ENCODE measurements at regions not wholly inside any gene's neighbourhood (a gene's known extent, or its start where the extent isn't known, plus 50 kb on each side); places are given as distances from the start of the nearest gene placed in this dataset.

GRCh38 chr4:60155088-60155487 lies 1045.0 kb upstream of the ADGRL3 start:
- no peak for FAIRE-seq
- in situ Hi-C loops (cut with MboI) (no loop called here), intact Hi-C loops (cut with micrococcal nuclease; ENCODE audit: unreplicated experiment) (no loop called here)
- no peak for TF ChIP-seq BCL3 (IDR thresholded peaks at IDR 0.05; ENCODE audit: borderline replicate concordance, insufficient read depth, low read depth, low read length, poor library complexity, severe bottlenecking)
- no peak for TF ChIP-seq SMC3 (IDR thresholded peaks at IDR 0.05; ENCODE audit: borderline replicate concordance, low read length)
- TF ChIP-seq PAX5 (IDR thresholded peaks at IDR 0.05; ENCODE audit: borderline replicate concordance, low read depth, low read length): no peak
- TF ChIP-seq STAT1 (conservative IDR thresholded peaks at IDR 0.05): no peak
- no peak for TF ChIP-seq ZNF207 (IDR thresholded peaks at IDR 0.05; ENCODE audit: borderline replicate concordance)
- no peak for TF ChIP-seq SREBF1 (IDR thresholded peaks at IDR 0.05; ENCODE audit: low read length)
- TF ChIP-seq, protein P1, sequence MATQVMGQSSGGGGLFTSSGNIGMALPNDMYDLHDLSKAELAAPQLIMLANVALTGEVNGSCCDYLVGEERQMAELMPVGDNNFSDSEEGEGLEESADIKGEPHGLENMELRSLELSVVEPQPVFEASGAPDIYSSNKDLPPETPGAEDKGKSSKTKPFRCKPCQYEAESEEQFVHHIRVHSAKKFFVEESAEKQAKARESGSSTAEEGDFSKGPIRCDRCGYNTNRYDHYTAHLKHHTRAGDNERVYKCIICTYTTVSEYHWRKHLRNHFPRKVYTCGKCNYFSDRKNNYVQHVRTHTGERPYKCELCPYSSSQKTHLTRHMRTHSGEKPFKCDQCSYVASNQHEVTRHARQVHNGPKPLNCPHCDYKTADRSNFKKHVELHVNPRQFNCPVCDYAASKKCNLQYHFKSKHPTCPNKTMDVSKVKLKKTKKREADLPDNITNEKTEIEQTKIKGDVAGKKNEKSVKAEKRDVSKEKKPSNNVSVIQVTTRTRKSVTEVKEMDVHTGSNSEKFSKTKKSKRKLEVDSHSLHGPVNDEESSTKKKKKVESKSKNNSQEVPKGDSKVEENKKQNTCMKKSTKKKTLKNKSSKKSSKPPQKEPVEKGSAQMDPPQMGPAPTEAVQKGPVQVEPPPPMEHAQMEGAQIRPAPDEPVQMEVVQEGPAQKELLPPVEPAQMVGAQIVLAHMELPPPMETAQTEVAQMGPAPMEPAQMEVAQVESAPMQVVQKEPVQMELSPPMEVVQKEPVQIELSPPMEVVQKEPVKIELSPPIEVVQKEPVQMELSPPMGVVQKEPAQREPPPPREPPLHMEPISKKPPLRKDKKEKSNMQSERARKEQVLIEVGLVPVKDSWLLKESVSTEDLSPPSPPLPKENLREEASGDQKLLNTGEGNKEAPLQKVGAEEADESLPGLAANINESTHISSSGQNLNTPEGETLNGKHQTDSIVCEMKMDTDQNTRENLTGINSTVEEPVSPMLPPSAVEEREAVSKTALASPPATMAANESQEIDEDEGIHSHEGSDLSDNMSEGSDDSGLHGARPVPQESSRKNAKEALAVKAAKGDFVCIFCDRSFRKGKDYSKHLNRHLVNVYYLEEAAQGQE (IDR thresholded peaks at IDR 0.05; ENCODE audit: low read depth, low read length): no peak
- TF ChIP-seq, protein P2, sequence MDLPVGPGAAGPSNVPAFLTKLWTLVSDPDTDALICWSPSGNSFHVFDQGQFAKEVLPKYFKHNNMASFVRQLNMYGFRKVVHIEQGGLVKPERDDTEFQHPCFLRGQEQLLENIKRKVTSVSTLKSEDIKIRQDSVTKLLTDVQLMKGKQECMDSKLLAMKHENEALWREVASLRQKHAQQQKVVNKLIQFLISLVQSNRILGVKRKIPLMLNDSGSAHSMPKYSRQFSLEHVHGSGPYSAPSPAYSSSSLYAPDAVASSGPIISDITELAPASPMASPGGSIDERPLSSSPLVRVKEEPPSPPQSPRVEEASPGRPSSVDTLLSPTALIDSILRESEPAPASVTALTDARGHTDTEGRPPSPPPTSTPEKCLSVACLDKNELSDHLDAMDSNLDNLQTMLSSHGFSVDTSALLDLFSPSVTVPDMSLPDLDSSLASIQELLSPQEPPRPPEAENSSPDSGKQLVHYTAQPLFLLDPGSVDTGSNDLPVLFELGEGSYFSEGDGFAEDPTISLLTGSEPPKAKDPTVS (IDR thresholded peaks at IDR 0.05; ENCODE audit: low read depth, low read length): no peak
- TF ChIP-seq RAD51 (IDR thresholded peaks at IDR 0.05): no peak
- TF ChIP-seq CBFB (IDR thresholded peaks at IDR 0.05; ENCODE audit: low read depth): no peak
- TF ChIP-seq, protein P3, sequence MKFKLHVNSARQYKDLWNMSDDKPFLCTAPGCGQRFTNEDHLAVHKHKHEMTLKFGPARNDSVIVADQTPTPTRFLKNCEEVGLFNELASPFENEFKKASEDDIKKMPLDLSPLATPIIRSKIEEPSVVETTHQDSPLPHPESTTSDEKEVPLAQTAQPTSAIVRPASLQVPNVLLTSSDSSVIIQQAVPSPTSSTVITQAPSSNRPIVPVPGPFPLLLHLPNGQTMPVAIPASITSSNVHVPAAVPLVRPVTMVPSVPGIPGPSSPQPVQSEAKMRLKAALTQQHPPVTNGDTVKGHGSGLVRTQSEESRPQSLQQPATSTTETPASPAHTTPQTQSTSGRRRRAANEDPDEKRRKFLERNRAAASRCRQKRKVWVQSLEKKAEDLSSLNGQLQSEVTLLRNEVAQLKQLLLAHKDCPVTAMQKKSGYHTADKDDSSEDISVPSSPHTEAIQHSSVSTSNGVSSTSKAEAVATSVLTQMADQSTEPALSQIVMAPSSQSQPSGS (IDR thresholded peaks at IDR 0.05; ENCODE audit: low read length): no peak
- no peak overlapping the region for H2AFZ ChIP-seq (ENCODE audit: control insufficient read depth, low read depth, low read length)
- H3K79me2 ChIP-seq (ENCODE audit: control insufficient read depth, insufficient read depth, low read length): no peaks in the 10 kb centered on the region
- no peaks in the 10 kb centered on the region for H3K27me3 ChIP-seq (replicated peaks in 1 of 2; ENCODE audit: control insufficient read depth in 2 of 2, insufficient read depth in 2 of 2, low read length in 1 of 2)
- ChIA-PET RAD21 (ENCODE audit: unreplicated experiment) (no interaction called here), POLR2A (no interaction called here), SMC1A (ENCODE audit: uncharacterized antibody, unreplicated experiment) (no interaction called here), CTCF (no interaction called here)
- no peak for ATAC-seq
- no peak overlapping the region for H3K9ac ChIP-seq (ENCODE audit: control insufficient read depth, insufficient read depth, low read length)
- H4K20me1 ChIP-seq (ENCODE audit: control insufficient read depth, insufficient read depth): no peaks in the 10 kb centered on the region
- DNase-seq (ENCODE audit: low read depth, low spot score): no peak
- no peak overlapping the region for H3K27ac ChIP-seq (ENCODE audit: control insufficient read depth, insufficient read depth)
- H3K4me1 ChIP-seq (ENCODE audit: control insufficient read depth, insufficient read depth, low read length): no peaks in the 10 kb centered on the region
- no peak overlapping the region for H3K4me2 ChIP-seq (ENCODE audit: control insufficient read depth, insufficient read depth)
- H3K4me3 ChIP-seq: no peak overlapping the region
- H3K36me3 ChIP-seq (ENCODE audit: control insufficient read depth in 2 of 2, insufficient read depth in 2 of 2, low read length in 1 of 2): no peaks in the 10 kb centered on the region
- BruUV-seq (replicated peaks): no TSS peak
- WGBS (ENCODE audit: insufficient coverage, insufficient replicate concordance, low lambda C conversion rate, missing lambda C conversion rate): 20% methylated on average over 5 of the region's 5 CpGs
- H3K9me3 ChIP-seq (replicated peaks; ENCODE audit: control insufficient read depth, insufficient read depth, low read length): no peaks in the 10 kb centered on the region

Data from GM12878 (cell line).